Omental fat pad (tissue), 3 donors: ENCODE measurements at regions not wholly inside any gene's neighbourhood (a gene's known extent, or its start where the extent isn't known, plus 50 kb on each side); places are given as distances from the start of the nearest gene placed in this dataset.

Experiments
- ATAC-seq: fragments of 150-250 bp; one replicate; pipeline ENCODE4 v1.9.1; 2016; ENCODE audit warnings: mild to moderate bottlenecking, moderate library complexity; ENCODE audit not compliant: low FRiP score
- DNase-seq: peaks from one replicate; pipeline ENCODE4 v3.0.0-alpha.2; 2019; ENCODE audit warnings: low spot score
- CTCF ChIP-seq, 3 donors: fragments of 450-650 bp; IDR thresholded peaks; one replicate each; pipeline ENCODE4 v1.5.1; 2016 to 2017; ENCODE audit warnings: antibody characterized with exemption in 3 of 3, mild to moderate bottlenecking in 3 of 3, moderate library complexity in 2 of 3

GRCh38 chr16:79869304-79870015 is 268.9 kb upstream of the MAF start:
- ATAC-seq = no peak
- no peak for DNase-seq
- no peak for TF ChIP-seq CTCF (IDR thresholded peaks at IDR 0.05)

- no peak for TF ChIP-seq CTCF (IDR thresholded peaks at IDR 0.05)
- ATAC-seq (no peak), DNase-seq (no peak)
Measured at GRCh38 chr16:79868841-79869240, 268.3 kb upstream of the MAF start.

GRCh38 chr16:79867425-79867997 is 267.0 kb upstream of the MAF start:
- DNase-seq (no peak), ATAC-seq (no peak)
- no peak for TF ChIP-seq CTCF (IDR thresholded peaks at IDR 0.05)

- no peak for DNase-seq
- no peak for ATAC-seq
- no peak for TF ChIP-seq CTCF (IDR thresholded peaks at IDR 0.05)
Measured at GRCh38 chr16:79865918-79866317, 265.4 kb upstream of the MAF start.

- ATAC-seq (no peak), DNase-seq (no peak)
Measured at GRCh38 chr16:79864781-79865391, 264.3 kb upstream of the MAF start.

GRCh38 chr16:79864032-79864780 is 263.7 kb upstream of the MAF start:
- TF ChIP-seq CTCF (IDR thresholded peaks at IDR 0.05) = no peak
- DNase-seq (no peak), ATAC-seq (no peak)

More at GRCh38 chr16:79864781-79865391, 264.3 kb upstream of the MAF start:
- TF ChIP-seq CTCF (IDR thresholded peaks at IDR 0.05) = no peak
